ENCODE measurements at regions not wholly inside any gene's neighbourhood (a gene's known extent, or its start where the extent isn't known, plus 50 kb on each side); places are given as distances from the start of the nearest gene placed in this dataset.

DNA sequence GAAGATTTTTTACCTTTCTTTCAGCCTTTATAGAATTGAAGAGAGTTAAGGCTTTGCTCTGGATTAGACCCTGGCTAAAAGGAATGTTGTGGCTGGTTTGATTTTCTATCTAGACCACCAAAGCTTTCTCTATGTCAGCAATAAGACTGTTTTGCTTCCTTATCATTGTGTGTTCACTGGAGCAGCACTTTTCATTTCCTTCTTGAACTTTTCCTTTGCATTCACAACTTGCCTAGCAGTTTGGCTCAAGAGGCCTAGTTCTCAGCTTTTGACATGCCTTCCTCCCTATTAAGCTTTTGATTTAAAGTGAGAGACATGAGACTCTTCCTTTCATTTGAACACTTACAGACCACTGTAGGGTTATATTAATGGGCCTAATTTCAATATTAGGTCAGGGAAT lies 64.1 kb upstream of the USP15 start:
- TF ChIP-seq POLR2AphosphoS5 (IDR thresholded peaks at IDR 0.05; ENCODE audit: low read depth, low read length) (no peak), POLR2A (IDR thresholded peaks at IDR 0.05; ENCODE audit: low read depth, low read length) (no peak), TAF1 (IDR thresholded peaks at IDR 0.05; ENCODE audit: low read depth, low read length) (no peak), SPI1 (IDR thresholded peaks at IDR 0.05; ENCODE audit: low read depth, low read length) (no peak)
